ENCODE measurements at regions not wholly inside any gene's neighbourhood (a gene's known extent, or its start where the extent isn't known, plus 50 kb on each side); places are given as distances from the start of the nearest gene placed in this dataset.

DNA sequence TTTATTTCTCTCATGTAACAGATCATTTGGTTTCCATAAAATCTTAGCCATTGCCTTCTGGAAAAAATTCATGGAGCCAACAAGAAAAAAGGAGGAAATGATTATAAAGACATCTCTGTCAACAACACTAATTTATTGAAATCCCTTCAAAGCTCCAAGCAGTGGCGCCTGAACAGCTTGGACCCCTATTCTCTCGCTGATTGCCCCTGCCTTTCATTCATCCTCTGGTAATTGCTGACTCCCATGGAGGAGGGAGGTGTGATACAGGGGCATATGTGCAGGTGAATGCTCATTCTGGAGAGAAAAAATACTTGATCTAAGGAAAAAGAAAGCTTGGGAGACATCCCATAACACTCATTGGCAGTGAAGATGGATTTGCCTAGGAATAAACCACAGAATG lies 345.5 kb downstream of the FGFR2 start:
- TF ChIP-seq, protein P1, sequence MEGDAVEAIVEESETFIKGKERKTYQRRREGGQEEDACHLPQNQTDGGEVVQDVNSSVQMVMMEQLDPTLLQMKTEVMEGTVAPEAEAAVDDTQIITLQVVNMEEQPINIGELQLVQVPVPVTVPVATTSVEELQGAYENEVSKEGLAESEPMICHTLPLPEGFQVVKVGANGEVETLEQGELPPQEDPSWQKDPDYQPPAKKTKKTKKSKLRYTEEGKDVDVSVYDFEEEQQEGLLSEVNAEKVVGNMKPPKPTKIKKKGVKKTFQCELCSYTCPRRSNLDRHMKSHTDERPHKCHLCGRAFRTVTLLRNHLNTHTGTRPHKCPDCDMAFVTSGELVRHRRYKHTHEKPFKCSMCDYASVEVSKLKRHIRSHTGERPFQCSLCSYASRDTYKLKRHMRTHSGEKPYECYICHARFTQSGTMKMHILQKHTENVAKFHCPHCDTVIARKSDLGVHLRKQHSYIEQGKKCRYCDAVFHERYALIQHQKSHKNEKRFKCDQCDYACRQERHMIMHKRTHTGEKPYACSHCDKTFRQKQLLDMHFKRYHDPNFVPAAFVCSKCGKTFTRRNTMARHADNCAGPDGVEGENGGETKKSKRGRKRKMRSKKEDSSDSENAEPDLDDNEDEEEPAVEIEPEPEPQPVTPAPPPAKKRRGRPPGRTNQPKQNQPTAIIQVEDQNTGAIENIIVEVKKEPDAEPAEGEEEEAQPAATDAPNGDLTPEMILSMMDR (IDR thresholded peaks at IDR 0.05; ENCODE audit: low read depth, low read length): no peak
- no peak for DNase-seq (ENCODE audit: low read depth in 2 of 2)
- no peak overlapping the region for H3K4me3 ChIP-seq (replicated peaks in 1 of 2; ENCODE audit: low read depth in 2 of 2, low read length in 2 of 2)

DNA sequence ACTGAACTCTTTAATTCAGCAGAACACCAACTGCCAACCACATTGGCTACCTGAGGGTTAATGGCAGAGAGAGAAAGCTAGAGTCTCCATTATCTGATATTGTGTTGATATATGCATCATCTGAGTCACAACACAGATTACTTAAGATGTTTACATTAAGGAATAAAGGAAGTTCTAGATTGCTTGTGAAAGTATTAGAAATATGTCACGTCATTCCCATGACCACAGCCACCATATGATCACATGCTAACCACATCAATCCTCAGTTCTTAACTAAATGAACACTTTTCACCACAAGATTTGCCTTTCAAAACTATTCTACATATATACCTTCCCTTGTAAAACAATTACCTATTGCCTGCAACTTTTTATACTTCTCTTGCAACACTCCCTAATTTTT lies 337.9 kb downstream of the FGFR2 start:
- TF ChIP-seq, protein P1 (IDR thresholded peaks at IDR 0.05; ENCODE audit: low read depth, low read length): no peak
- no peak for DNase-seq (ENCODE audit: low read depth in 2 of 2)
- H3K4me3 ChIP-seq (replicated peaks in 1 of 2; ENCODE audit: low read depth in 2 of 2, low read length in 2 of 2): no peak overlapping the region

DNA sequence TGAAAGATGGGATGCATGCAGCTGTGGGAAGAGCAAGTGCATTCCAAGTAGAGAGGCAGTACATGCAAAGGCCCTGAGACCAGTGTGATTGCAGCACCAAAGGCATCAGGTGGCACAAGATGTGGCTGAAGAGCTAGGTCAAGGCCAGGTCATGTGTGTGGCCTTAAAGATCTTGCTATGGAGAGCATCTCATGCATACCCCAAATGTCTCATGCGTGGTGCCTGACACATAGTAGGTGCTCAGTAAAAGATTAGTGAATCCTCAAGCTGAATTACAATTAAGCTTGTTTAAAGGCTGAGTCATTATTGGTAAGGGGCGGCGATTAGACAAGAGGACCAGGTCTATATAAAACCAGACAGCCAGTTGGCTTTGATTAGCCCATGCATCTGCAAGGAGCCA lies 336.6 kb downstream of the FGFR2 start:
- H3K4me3 ChIP-seq (replicated peaks in 1 of 2; ENCODE audit: low read depth in 2 of 2, low read length in 2 of 2): no peak overlapping the region
- no peak for DNase-seq (ENCODE audit: low read depth in 2 of 2)
- TF ChIP-seq, protein P1 (IDR thresholded peaks at IDR 0.05; ENCODE audit: low read depth, low read length): no peak

DNA sequence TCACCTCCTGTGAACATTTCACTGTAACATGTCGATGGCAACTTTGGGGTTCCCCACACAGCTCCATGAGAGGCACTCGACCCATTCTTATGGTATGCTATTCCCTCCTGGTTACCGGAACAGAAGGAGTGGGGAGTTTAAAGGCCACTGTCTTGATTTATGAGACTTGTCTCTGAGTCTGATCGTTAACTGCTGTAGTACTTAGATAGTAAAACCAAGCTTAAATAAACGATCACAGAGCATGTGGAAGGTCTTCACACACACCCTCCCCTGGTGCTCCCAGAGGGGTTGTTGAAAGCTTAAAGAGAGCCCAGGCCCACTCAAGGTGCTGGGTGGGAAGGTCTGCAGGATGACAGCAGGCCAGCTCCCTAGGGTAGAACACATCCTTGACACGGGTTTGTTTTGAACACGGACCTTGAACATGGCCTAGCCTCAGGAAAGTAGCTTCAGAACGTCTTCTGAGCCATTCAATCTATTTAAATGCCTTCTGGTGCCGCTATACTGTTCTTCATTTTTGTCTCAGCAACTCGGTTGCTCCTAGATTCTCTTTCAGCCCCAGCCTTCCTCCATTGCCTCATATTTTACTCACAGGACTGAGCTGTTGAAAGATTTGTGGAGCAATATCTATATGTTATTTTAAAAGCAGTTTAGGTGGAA lies 335.3 kb downstream of the FGFR2 start:
- TF ChIP-seq, protein P1 (IDR thresholded peaks at IDR 0.05; ENCODE audit: low read depth, low read length): no peak
- no peak for DNase-seq (ENCODE audit: low read depth in 2 of 2)
- H3K4me3 ChIP-seq (replicated peaks in 1 of 2; ENCODE audit: low read depth in 2 of 2, low read length in 2 of 2): no peak overlapping the region

DNA sequence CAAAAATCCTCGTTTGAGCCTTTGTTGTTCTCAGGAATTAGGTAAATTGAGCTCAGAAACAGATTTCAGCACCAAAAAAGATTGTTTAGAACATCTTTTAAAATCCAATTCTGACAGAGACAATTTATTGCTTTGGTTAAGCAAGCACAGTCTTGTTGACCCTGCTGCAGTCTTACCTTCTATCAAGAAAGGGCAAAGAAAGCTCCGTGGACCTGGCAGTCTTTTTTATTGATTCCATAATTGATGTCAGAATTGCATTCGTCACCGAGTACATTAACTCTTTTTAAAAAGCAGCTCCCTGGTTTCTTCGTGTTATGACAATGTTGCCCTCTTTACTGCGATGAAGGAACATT lies 334.8 kb downstream of the FGFR2 start:
- no peak overlapping the region for H3K4me3 ChIP-seq (replicated peaks in 1 of 2; ENCODE audit: low read depth in 2 of 2, low read length in 2 of 2)
- DNase-seq (ENCODE audit: low read depth in 2 of 2): no peak
- TF ChIP-seq, protein P1 (IDR thresholded peaks at IDR 0.05; ENCODE audit: low read depth, low read length): no peak

DNA sequence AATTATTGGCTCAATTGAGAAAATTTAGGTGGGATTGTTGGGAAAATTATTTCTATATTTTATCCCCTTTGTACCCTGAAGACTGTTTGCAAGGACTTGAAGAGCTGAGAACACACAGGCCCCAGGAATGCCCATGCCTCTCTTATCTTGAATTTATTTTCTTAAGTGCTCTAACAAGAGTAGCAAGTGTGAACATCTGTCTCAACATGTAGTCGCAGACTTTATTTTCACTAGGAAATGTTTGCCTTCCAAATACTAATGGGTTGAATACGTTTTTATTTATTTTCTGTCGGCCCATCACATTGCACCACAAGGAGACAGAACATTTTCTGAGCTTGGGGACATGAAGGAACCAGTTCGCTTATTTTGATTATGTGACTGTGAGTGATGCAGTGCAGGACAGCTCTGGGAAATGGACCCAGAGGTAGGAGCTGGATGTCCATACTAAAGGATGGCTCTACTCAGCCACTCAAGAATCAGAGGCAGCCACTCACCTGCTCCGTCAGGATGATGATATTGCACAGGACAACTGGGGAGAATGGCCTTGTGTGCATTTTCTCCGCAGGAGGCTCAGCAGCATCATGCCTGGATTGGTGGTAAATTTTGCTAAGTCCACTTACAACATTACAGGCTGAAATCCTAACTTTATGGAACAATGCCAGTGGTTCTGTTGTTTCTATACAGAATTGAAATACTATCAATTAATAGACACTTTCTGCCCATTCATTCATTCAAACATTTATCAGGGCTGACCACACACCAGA lies 332.7 kb downstream of the FGFR2 start:
- TF ChIP-seq, protein P1 (IDR thresholded peaks at IDR 0.05; ENCODE audit: low read depth, low read length): no peak
- H3K4me3 ChIP-seq (replicated peaks in 1 of 2; ENCODE audit: low read depth in 2 of 2, low read length in 2 of 2): no peak overlapping the region
- no peak for DNase-seq (ENCODE audit: low read depth in 2 of 2)

All from cardiac fibroblast (primary cell).